Body of pancreas (tissue), 4 donors: ENCODE measurements at regions not wholly inside any gene's neighbourhood (a gene's known extent, or its start where the extent isn't known, plus 50 kb on each side); places are given as distances from the start of the nearest gene placed in this dataset.

ENCODE experiments used
- CTCF ChIP-seq, 7 experiments: fragments of 450-650 bp in 4 of 7; fragments of 200-600 bp in 3 of 7; sonication (generic) in 3 of 7; IDR thresholded peaks; one replicate each; pipeline ENCODE4 v1.5.1; 2016 to 2019; ENCODE audit warnings: antibody characterized with exemption in 7 of 7
- POLR2A ChIP-seq, 3 donors: fragments of 450-650 bp; IDR thresholded peaks; one replicate each; pipeline ENCODE4 v1.6.1; 2016; ENCODE audit warnings: antibody characterized with exemption in 3 of 3, mild to moderate bottlenecking in 2 of 3

GRCh38 chr2:22126106-22126505 lies 1002.3 kb downstream of the TDRD15 start:
- no peak for TF ChIP-seq CTCF (IDR thresholded peaks at IDR 0.05)
- no peak for TF ChIP-seq POLR2A (IDR thresholded peaks at IDR 0.05)
